Tibial nerve (tissue), 4 donors: ENCODE measurements at regions not wholly inside any gene's neighbourhood (a gene's known extent, or its start where the extent isn't known, plus 50 kb on each side); places are given as distances from the start of the nearest gene placed in this dataset.

Experiments
- DNase-seq, 2 donors: peaks; one replicate each; pipeline ENCODE4 v3.0.0-alpha.2; 2019; ENCODE audit warnings: low spot score in 2 of 2
- H3K27ac ChIP-seq, 4 donors: fragments of 200-600 bp; sonication (generic) in 3 of 4; one replicate each; pipeline ENCODE4 v1.5.1; 2017 to 2019; ENCODE audit warnings: mild to moderate bottlenecking in 1 of 4
- H3K27me3 ChIP-seq, 2 donors: fragments of 200-600 bp; sonication (generic) in 1 of 2; one replicate each; pipeline versions ENCODE4 v1.5.1 to v1.6.0; 2017 to 2019
- H3K36me3 ChIP-seq, 3 donors: fragments of 200-600 bp; sonication (generic); one replicate each; pipeline ENCODE4 v1.5.1; 2018 to 2019
- H3K4me1 ChIP-seq, 4 donors: fragments of 200-600 bp; sonication (generic) in 3 of 4; one replicate each; pipeline ENCODE4 v1.5.1; 2017 to 2019
- H3K4me3 ChIP-seq, 4 donors: fragments of 200-600 bp; sonication (generic) in 3 of 4; one replicate each; pipeline ENCODE4 v1.5.1; 2017 to 2019; ENCODE audit warnings: mild to moderate bottlenecking in 1 of 4, moderate library complexity in 1 of 4
- H3K9me3 ChIP-seq, 4 donors: fragments of 200-600 bp; sonication (generic) in 3 of 4; one replicate each; pipeline ENCODE4 v1.5.1; 2017 to 2019
- CTCF ChIP-seq, 5 experiments: fragments of 200-600 bp in 3 of 5; fragments of 450-650 bp in 2 of 5; sonication (generic) in 3 of 5; IDR thresholded peaks; one replicate each; pipeline ENCODE4 v1.5.1; 2016 to 2019; ENCODE audit warnings: antibody characterized with exemption in 5 of 5, mild to moderate bottlenecking in 3 of 5, moderate library complexity in 2 of 5
- EP300 ChIP-seq, 2 donors: sonication (generic); formaldehyde crosslinking; IDR thresholded peaks; one replicate each; pipeline ENCODE4 v1.6.1; 2017; ENCODE audit warnings: antibody characterized with exemption in 2 of 2, mild to moderate bottlenecking in 1 of 2
- POLR2A ChIP-seq, 2 donors: fragments of 450-650 bp; IDR thresholded peaks; one replicate each; pipeline ENCODE4 v1.6.1; 2017; ENCODE audit warnings: antibody characterized with exemption in 2 of 2, mild to moderate bottlenecking in 2 of 2, moderate library complexity in 2 of 2
- WGBS, 2 donors: methylation state at CpG; one replicate each; pipeline ENCODE4 v1.1.5; 2018; 5-methylcytosine and 5-hydroxymethylcytosine counted together

- 66 to 78% methylated on average over 5 of the region's 5 CpGs for WGBS, 2 donors
- DNase-seq = no peak
- Histone ChIP-seq H3K36me3 (no peaks in the 10 kb centered on the region), H3K27me3 (peaks cover 0 to 21% of the 10 kb centered on the region in 2 donors), H3K4me3 (no peak overlapping the region), H3K9me3 (peaks cover 0 to 7% (median 0%) of the 10 kb centered on the region in 4 donors), H3K27ac (no peak overlapping the region), H3K4me1 (no peaks in the 10 kb centered on the region)
- no peak for TF ChIP-seq POLR2A (IDR thresholded peaks at IDR 0.05)
- TF ChIP-seq CTCF (IDR thresholded peaks at IDR 0.05) = no peak
- no peak for TF ChIP-seq EP300 (IDR thresholded peaks at IDR 0.05)
Observed at GRCh38 chr1:22319608-22320007, 132.0 kb upstream of the ZBTB40 start.

- WGBS, 2 donors = 55 to 56% methylated on average over 9 of the region's 9 CpGs
- DNase-seq = no peak
- Histone ChIP-seq H3K27ac (no peak overlapping the region), H3K27me3 (peaks cover 0 to 21% of the 10 kb centered on the region in 2 donors), H3K9me3 (peaks cover 0 to 7% (median 0%) of the 10 kb centered on the region in 4 donors), H3K36me3 (no peaks in the 10 kb centered on the region), H3K4me1 (no peaks in the 10 kb centered on the region), H3K4me3 (no peak overlapping the region)
- TF ChIP-seq POLR2A (IDR thresholded peaks at IDR 0.05) (no peak), EP300 (IDR thresholded peaks at IDR 0.05) (no peak), CTCF (IDR thresholded peaks at IDR 0.05) (no peak)
Observed at GRCh38 chr1:22320587-22321344, 130.9 kb upstream of the ZBTB40 start.

GRCh38 chr1:22321917-22322316 is 129.7 kb upstream of the ZBTB40 start:
- WGBS, 2 donors = 86 to 90% methylated on average over 4 of the region's 4 CpGs
- H3K4me1 ChIP-seq = no peaks in the 10 kb centered on the region
- H3K27ac ChIP-seq = no peak overlapping the region
- DNase-seq = no peak
- peaks cover 0 to 21% of the 10 kb centered on the region in 2 donors for H3K27me3 ChIP-seq
- no peaks in the 10 kb centered on the region for H3K36me3 ChIP-seq
- H3K4me3 ChIP-seq = no peak overlapping the region
- peaks cover 0 to 7% (median 0%) of the 10 kb centered on the region in 4 donors for H3K9me3 ChIP-seq
- TF ChIP-seq POLR2A (IDR thresholded peaks at IDR 0.05) = no peak

GRCh38 chr1:22323141-22323845 is 128.4 kb upstream of the ZBTB40 start:
- 92 to 95% methylated on average over 17 of the region's 17 CpGs for WGBS, 2 donors
- Histone ChIP-seq H3K4me1 (no peaks in the 10 kb centered on the region), H3K27me3 (peaks cover 0 to 12% of the 10 kb centered on the region in 2 donors), H3K4me3 (no peak overlapping the region), H3K36me3 (no peaks in the 10 kb centered on the region), H3K27ac (no peak overlapping the region), H3K9me3 (peaks cover 0 to 7% (median 0%) of the 10 kb centered on the region in 4 donors)
- no peak for DNase-seq
- no peak for TF ChIP-seq CTCF (IDR thresholded peaks at IDR 0.05)
- no peak for TF ChIP-seq EP300 (IDR thresholded peaks at IDR 0.05)
- TF ChIP-seq POLR2A (IDR thresholded peaks at IDR 0.05) = no peak

- WGBS, 2 donors = 87 to 90% methylated on average over 11 of the region's 11 CpGs
Observed at GRCh38 chr1:22323846-22324504, 127.7 kb upstream of the ZBTB40 start.

More at GRCh38 chr1:22323846-22324504, 127.7 kb upstream of the ZBTB40 start:
- H3K27ac ChIP-seq = no peak overlapping the region
- TF ChIP-seq POLR2A (IDR thresholded peaks at IDR 0.05) = no peak
- no peak for TF ChIP-seq CTCF (IDR thresholded peaks at IDR 0.05)
- TF ChIP-seq EP300 (IDR thresholded peaks at IDR 0.05) = no peak
- no peak overlapping the region for H3K4me3 ChIP-seq
- H3K4me1 ChIP-seq = no peaks in the 10 kb centered on the region
- no peaks in the 10 kb centered on the region for H3K36me3 ChIP-seq
- no peak for DNase-seq
- peaks cover 0 to 7% (median 0%) of the 10 kb centered on the region in 4 donors for H3K9me3 ChIP-seq
- peaks cover 0 to 5% of the 10 kb centered on the region in 2 donors for H3K27me3 ChIP-seq
